ENCODE measurements at regions not wholly inside any gene's neighbourhood (a gene's known extent, or its start where the extent isn't known, plus 50 kb on each side); places are given as distances from the start of the nearest gene placed in this dataset.

GRCh38 chr14:71527838-71528237, 404.4 kb upstream of the RGS6 start:
- Mint-ChIP-seq H3K36me3 (peaks cover 38% of the 10 kb centered on the region), H3K4me1 (peaks cover 19% of the 10 kb centered on the region), H3K9me3 (no peaks in the 10 kb centered on the region), H3K27me3 (no peaks in the 10 kb centered on the region), H3K4me3 (no peak overlapping the region), H3K27ac (no peak overlapping the region)
- ATAC-seq (ENCODE audit: low read depth) (no peak), DNase-seq (ENCODE audit: low spot score in 2 of 2) (no peak)

GRCh38 chr14:71529848-71530247, 402.4 kb upstream of the RGS6 start:
- H3K4me3 Mint-ChIP-seq = no peak overlapping the region
- no peak overlapping the region for H3K27ac Mint-ChIP-seq
- H3K4me1 Mint-ChIP-seq = peaks cover 6% of the 10 kb centered on the region
- ATAC-seq (ENCODE audit: low read depth) (no peak), DNase-seq (ENCODE audit: low spot score in 2 of 2) (no peak)
- no peaks in the 10 kb centered on the region for H3K27me3 Mint-ChIP-seq
- peaks cover 27% of the 10 kb centered on the region for H3K36me3 Mint-ChIP-seq
- no peaks in the 10 kb centered on the region for H3K9me3 Mint-ChIP-seq

GRCh38 chr14:71532344-71532743, 399.9 kb upstream of the RGS6 start:
- Mint-ChIP-seq H3K4me3 (no peak overlapping the region), H3K4me1 (peaks cover 7% of the 10 kb centered on the region), H3K27me3 (no peaks in the 10 kb centered on the region), H3K36me3 (peaks cover 21% of the 10 kb centered on the region), H3K9me3 (no peaks in the 10 kb centered on the region), H3K27ac (no peak overlapping the region)
- DNase-seq (ENCODE audit: low spot score in 2 of 2) (no peak), ATAC-seq (ENCODE audit: low read depth) (no peak)

- Mint-ChIP-seq H3K27me3 (no peaks in the 10 kb centered on the region), H3K9me3 (no peaks in the 10 kb centered on the region), H3K4me1 (peaks cover 11% of the 10 kb centered on the region), H3K36me3 (peaks cover 21% of the 10 kb centered on the region), H3K4me3 (no peak overlapping the region), H3K27ac (no peak overlapping the region)
- DNase-seq (ENCODE audit: low spot score in 2 of 2) = no peak
- no peak for ATAC-seq (ENCODE audit: low read depth)
These were observed 399.4 kb upstream of the RGS6 start for GRCh38 chr14:71532790-71533189.

GRCh38 chr14:71533390-71533789, 398.8 kb upstream of the RGS6 start:
- H3K36me3 Mint-ChIP-seq = peaks cover 21% of the 10 kb centered on the region
- no peak overlapping the region for H3K27ac Mint-ChIP-seq
- no peak for DNase-seq (ENCODE audit: low spot score in 2 of 2)

GRCh38 chr14:71533800-71534199, 398.4 kb upstream of the RGS6 start:
- peaks cover 15% of the 10 kb centered on the region for H3K4me1 Mint-ChIP-seq

More at GRCh38 chr14:71533390-71533789, 398.8 kb upstream of the RGS6 start:
- H3K4me1 Mint-ChIP-seq = peaks cover 11% of the 10 kb centered on the region
- ATAC-seq (ENCODE audit: low read depth) = no peak
- H3K4me3 Mint-ChIP-seq = no peak overlapping the region
- H3K9me3 Mint-ChIP-seq = no peaks in the 10 kb centered on the region
- H3K27me3 Mint-ChIP-seq = no peaks in the 10 kb centered on the region

GRCh38 chr14:71534506-71534905, 397.7 kb upstream of the RGS6 start:
- Mint-ChIP-seq H3K4me3 (no peak overlapping the region), H3K27me3 (no peaks in the 10 kb centered on the region), H3K36me3 (peaks cover 21% of the 10 kb centered on the region), H3K4me1 (peaks cover 21% of the 10 kb centered on the region), H3K9me3 (no peaks in the 10 kb centered on the region), H3K27ac (peak overlapping the region; percentile 20)
- ATAC-seq (ENCODE audit: low read depth) (no peak), DNase-seq (ENCODE audit: low spot score in 2 of 2) (no peak)

More at GRCh38 chr14:71533800-71534199, 398.4 kb upstream of the RGS6 start:
- DNase-seq (ENCODE audit: low spot score in 2 of 2) = no peak
- no peak for ATAC-seq (ENCODE audit: low read depth)
- Mint-ChIP-seq H3K4me3 (no peak overlapping the region), H3K9me3 (no peaks in the 10 kb centered on the region), H3K36me3 (peaks cover 21% of the 10 kb centered on the region), H3K27ac (no peak overlapping the region), H3K27me3 (no peaks in the 10 kb centered on the region)

- H3K36me3 Mint-ChIP-seq = peaks cover 9% of the 10 kb centered on the region
- H3K4me1 Mint-ChIP-seq = peaks cover 29% of the 10 kb centered on the region
These were observed 396.1 kb upstream of the RGS6 start for GRCh38 chr14:71536015-71536740.

GRCh38 chr14:71536927-71537772, 395.1 kb upstream of the RGS6 start:
- H3K27me3 Mint-ChIP-seq = no peaks in the 10 kb centered on the region
- ATAC-seq (ENCODE audit: low read depth) (no peak), DNase-seq (ENCODE audit: low spot score in 2 of 2) (no peak)
- peaks cover 32% of the 10 kb centered on the region for H3K4me1 Mint-ChIP-seq
- H3K4me3 Mint-ChIP-seq = no peak overlapping the region
- H3K36me3 Mint-ChIP-seq = peaks cover 5% of the 10 kb centered on the region
- H3K27ac Mint-ChIP-seq = no peak overlapping the region
- peaks cover 2% of the 10 kb centered on the region for H3K9me3 Mint-ChIP-seq

More at GRCh38 chr14:71536015-71536740, 396.1 kb upstream of the RGS6 start:
- DNase-seq (ENCODE audit: low spot score in 2 of 2) (no peak), ATAC-seq (ENCODE audit: low read depth) (no peak)
- Mint-ChIP-seq H3K4me3 (no peak overlapping the region), H3K27me3 (no peaks in the 10 kb centered on the region), H3K27ac (no peak overlapping the region), H3K9me3 (no peaks in the 10 kb centered on the region)

- ATAC-seq (ENCODE audit: low read depth) (no peak), DNase-seq (ENCODE audit: low spot score in 2 of 2) (no peak)
- peaks cover 38% of the 10 kb centered on the region for H3K4me1 Mint-ChIP-seq
- no peaks in the 10 kb centered on the region for H3K27me3 Mint-ChIP-seq
- H3K36me3 Mint-ChIP-seq = peaks cover 11% of the 10 kb centered on the region
- H3K27ac Mint-ChIP-seq = peak overlapping the region; percentile 67
- peaks cover 8% of the 10 kb centered on the region for H3K9me3 Mint-ChIP-seq
- no peak overlapping the region for H3K4me3 Mint-ChIP-seq
These were observed 393.9 kb upstream of the RGS6 start for GRCh38 chr14:71538288-71538687.

GRCh38 chr14:71538938-71539649, 393.1 kb upstream of the RGS6 start:
- H3K36me3 Mint-ChIP-seq = peaks cover 11% of the 10 kb centered on the region
- H3K4me3 Mint-ChIP-seq = no peak overlapping the region
- DNase-seq (ENCODE audit: low spot score in 2 of 2) = no peak
- peaks cover 38% of the 10 kb centered on the region for H3K4me1 Mint-ChIP-seq
- H3K9me3 Mint-ChIP-seq = peaks cover 8% of the 10 kb centered on the region
- ATAC-seq (ENCODE audit: low read depth) = no peak
- H3K27ac Mint-ChIP-seq = peak overlapping the region; percentile 67
- H3K27me3 Mint-ChIP-seq = no peaks in the 10 kb centered on the region

- Mint-ChIP-seq H3K36me3 (peaks cover 11% of the 10 kb centered on the region), H3K4me1 (peaks cover 38% of the 10 kb centered on the region), H3K4me3 (no peak overlapping the region), H3K27me3 (no peaks in the 10 kb centered on the region), H3K27ac (peak overlapping the region; percentile 67), H3K9me3 (peaks cover 8% of the 10 kb centered on the region)
- DNase-seq (ENCODE audit: low spot score in 2 of 2) = no peak
- ATAC-seq (ENCODE audit: low read depth) = no peak
These were observed 392.5 kb upstream of the RGS6 start for GRCh38 chr14:71539650-71540285.

GRCh38 chr14:71541271-71541670, 391.0 kb upstream of the RGS6 start:
- peaks cover 8% of the 10 kb centered on the region for H3K36me3 Mint-ChIP-seq
- peaks cover 8% of the 10 kb centered on the region for H3K9me3 Mint-ChIP-seq
- peaks cover 32% of the 10 kb centered on the region for H3K4me1 Mint-ChIP-seq
- H3K4me3 Mint-ChIP-seq = no peak overlapping the region
- ATAC-seq (ENCODE audit: low read depth) (no peak), DNase-seq (ENCODE audit: low spot score in 2 of 2) (no peak)
- H3K27me3 Mint-ChIP-seq = no peaks in the 10 kb centered on the region
- H3K27ac Mint-ChIP-seq = no peak overlapping the region
